ENCODE measurements at regions not wholly inside any gene's neighbourhood (a gene's known extent, or its start where the extent isn't known, plus 50 kb on each side); places are given as distances from the start of the nearest gene placed in this dataset.
A peak's percentile ranks its signal among the peaks of the same experiment; 100 is the strongest.

DNA sequence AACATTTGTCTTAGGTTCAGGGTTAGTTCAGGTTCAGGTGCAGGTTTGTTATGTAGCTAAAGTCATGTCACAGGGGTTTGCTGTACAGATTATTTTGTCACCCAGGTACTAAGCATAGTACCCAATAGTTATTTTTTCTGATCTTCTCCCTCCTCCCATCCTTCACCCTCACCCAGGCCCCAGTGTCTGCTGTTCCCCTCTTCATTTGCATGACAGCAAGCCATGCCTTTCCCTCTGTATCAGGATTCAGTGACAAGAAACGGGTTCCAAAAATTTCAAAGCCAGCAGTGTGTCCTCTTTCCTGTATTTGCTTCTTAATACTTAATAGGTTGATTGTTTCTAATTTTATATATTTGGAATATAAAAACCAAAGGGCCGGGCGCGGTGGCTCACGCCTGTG, 330.8 kb upstream of the SGCD start:
- DNase-seq, result no peak

DNA sequence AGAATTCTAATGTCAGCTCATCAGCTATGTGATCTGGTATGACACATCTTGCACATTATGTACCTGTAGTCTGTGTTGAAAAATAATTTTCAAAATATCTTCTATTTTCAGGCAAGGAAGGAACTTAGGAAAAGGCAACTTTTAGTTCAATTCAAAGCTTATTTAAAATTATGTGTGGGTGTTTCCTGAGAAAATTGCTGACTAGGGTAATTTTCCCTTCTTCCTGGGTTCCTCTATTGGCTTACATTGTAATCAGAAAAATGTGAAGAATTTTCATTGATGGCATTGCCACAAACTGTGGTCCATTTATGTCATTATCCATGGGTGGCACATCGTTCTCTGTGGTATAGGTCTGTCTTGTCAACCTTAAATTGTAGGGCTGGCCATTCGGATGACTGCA, 328.7 kb upstream of the SGCD start:
- no peak for DNase-seq

DNA sequence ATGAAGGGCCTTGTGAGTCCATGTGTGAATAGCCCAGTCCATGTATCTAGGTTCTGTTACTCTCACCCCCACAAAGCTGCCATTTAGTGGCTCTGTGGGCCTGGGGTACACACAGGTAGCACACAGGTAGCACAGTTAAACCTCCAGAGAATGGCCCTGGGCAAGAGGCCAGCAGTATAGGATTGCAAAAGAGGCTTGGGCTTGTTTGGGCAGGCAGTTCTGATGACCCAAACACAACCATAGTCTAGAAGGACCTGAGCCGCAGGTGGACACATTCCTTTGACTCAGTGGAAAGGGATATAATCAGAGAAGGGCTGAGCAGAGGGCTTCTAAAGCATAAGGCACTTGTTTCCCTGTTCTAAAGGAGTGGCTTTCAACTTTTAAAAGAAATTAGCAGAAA, 326.8 kb upstream of the SGCD start:
- DNase-seq, result no peak

DNA sequence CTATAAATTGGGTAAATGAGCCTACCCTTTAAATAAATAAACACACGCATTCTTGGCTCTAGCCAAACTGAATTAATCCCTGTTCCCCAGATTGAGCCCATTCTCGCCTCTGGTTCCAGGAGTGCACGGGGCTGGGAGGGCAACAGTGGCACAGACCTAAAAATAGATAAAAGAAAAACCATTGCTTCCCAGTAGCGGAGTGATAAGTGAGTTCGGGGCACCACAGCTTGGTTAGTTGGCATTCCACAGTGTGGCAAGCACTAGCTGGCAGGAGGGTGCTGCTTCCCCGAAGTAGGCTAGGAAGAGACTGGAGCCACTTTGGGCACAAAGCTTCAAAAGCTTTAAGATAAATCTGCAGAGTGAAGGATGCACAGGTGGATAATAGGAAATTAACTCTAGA, 322.2 kb upstream of the SGCD start:
- no peak for DNase-seq

DNA sequence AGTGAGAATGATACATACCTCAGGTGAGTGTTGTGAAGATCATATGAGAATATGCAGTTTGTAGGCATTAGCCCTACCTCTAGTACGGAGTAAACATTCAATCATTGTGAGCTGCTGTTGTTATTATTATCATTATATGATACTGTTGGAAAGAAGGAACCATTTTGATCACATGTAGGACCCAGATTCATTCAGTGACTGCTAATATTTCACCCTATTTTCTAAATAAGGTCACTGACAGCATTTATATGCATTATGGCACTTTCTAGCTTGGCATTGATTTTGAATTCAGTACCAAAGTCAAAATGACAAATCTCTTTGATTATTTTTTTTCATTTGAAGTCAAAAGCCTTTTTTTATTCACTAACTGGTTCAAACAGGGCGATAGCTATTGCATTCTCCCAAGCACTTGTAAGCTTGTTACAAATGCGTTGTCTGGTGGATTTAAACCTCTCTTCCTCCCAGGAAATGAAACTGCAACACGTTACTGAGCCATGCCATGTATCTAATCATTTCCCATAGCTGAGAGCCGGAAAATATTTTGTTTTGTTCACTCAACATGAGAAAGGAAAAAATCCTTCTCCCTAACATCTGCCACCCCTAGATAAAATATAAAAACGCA, 320.8 kb upstream of the SGCD start:
- DNase-seq, result no peak

DNA sequence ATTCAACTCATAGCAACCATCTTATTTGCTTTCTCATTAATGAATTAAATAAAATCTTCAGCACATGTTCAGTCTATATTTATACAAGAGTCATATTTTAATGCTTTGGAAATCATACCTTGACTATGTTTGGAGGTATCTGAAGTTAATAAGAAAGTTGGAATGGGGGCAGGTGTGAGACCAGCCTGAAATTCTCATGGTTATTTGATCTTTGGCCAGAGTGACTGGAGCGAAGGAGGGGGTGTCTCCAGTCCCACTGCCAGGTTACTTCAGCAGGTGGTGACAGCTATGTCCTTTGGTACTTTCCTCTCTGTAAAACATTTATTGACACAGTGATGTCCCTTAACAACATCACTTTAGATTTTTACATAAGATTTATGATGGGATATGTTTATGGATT, 318.1 kb upstream of the SGCD start:
- no peak for DNase-seq

DNA sequence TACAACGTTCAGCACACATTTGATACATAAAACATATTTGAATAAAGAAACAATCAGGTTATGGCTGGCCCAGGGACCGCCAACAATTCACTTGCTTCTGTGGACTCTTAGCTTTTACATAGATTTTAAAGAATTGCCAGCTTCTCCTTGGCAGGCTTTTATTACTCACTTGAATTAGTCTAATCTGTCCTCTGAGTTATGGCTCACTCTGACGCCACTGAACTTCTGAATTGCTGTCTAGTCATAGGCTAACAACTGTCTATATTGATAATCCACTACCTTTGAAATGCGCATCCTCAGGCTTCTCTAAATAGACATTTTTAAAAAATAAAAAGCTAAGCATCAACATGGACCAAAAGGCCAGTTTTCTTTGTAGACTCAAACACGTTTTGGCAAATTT, 317.4 kb upstream of the SGCD start:
- no peak for DNase-seq

DNA sequence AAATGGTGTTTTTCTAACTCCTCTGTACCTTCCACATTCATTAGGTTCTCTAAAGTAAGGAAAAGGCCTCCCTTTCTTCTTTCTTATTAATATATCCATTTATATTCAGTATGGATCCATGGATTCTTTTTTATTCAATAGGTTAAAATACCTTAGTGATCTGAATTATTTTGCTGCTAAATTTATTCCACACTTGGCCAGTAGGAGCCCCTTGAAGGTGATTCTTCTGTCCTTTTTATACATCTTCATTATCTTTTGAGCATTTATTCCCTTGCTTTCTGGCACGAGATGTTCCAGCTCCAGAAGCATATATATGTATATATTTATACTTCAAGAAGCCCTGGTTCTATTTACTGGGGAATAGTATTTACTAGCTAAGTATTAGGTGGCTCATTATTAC, 311.8 kb upstream of the SGCD start:
- DNase-seq, result no peak

DNA sequence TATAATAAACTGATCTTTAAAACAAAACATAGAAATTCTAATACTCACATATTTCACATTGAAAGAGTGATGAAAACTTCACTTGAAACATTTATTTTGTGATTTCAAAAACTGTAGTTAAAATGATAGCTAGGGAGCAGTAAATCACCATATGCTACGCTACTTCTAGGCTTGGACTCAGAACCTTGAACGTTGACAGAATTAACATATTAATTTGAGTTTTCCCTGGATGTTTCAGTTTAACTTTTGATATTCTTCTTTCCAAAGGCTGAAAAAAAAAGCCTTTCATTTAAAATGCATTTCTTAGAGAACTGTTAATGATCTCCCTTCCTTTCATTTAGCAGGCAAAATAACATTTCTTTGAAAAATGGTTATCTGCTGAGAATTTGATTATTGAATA, 307.8 kb upstream of the SGCD start:
- DNase-seq, result no peak

DNA sequence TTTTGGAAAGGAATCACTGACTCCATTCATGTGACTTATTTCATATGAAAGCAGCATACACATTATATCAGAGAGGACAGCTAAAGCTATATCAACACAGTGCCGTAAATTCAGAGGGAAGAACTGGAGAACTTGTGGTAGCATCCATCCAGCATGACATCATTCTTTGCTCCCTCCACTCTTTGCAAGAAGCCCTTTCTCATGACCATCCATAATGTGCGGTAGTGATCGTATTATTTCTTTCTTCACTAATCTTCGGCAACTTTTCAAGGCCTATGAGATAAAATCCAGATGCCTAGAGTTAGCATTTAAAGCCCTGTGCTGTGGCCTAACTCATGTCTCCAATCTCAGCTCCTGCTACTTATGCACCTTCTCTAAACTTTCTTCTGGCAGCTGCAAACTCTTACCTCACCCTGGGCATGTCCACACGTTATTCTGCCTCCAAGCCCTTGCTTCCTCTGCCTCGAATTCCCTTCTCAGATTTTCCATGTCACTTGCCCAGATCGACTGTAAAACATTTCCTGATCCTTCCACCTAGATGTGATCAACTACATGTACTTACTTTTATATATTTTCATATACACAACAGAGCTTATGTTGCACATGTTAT, 307.3 kb upstream of the SGCD start:
- DNase-seq, result no peak

DNA sequence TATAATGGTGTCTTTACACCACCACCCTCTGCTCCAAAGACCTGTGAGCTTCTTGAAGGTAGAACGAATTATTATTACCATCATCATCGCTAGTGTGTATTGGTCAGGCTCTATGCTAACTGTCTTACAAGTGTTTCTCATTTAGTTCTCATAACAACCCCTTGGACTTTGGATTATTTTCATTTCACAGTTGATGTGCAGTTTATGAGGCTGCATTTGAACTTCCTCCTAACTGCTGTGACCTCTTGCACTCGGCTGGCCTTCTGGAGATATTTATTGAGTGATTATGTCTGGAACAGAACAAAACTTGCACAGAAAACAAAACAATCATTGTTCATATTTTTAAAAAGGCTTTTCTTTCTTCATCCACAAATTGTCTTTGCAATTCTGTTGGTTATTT, 306.3 kb upstream of the SGCD start:
- no peak for DNase-seq

DNA sequence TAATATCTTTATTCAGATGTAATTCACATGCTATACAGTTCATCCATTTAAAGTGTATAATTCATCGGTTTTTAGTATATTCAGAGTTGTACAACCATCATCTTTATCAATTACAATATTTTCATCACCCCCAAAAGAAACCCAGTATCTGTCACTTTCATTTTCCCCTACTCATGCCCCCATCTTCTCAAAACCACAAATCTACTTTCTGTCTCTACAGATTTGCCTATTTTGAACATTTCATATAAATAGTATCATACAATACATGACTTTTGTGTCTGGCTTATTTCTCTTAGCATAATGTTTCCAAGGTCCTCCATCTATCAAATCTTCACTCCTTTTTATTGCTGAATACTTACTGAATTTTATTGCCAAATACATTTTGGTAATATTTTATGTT, 305.1 kb upstream of the SGCD start:
- no peak for DNase-seq

DNA sequence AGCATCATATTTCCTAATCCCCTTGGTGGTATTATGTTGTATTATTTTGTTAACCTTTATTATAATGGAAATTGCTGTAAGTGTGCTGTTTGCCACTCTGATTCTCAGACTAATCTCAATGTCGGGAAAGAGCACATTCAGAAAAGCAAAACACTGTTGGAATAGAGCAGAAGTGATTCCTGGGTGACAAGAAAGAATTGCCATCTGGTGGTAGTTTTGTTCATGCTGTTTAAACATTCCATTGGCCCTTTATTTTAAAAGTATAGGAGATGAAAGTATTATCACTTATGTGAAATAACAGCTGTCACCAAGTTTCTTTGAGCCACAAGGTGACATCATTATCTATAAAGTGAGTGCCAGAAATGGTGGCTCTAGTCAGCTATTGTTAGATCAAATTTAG, 301.3 kb upstream of the SGCD start:
- DNase-seq, result no peak

DNA sequence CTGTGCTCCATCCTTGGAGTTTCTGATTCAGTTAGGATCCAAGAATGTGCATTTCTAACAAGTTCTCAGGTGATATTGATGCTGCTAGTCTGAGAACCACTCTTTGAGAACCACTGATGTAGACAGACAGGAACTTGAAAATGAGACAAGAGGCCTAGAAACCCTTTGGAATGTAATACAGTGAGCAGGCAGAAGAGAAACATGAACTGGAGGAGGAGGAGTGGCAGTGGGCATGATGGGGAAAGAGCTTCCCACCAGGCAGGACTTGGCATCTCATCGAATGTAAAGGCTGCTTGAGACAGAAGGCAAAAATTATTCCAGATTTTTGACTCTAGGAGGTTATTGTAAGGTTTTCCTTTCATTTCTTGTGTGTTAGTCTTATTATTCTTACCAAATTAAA, 295.8 kb upstream of the SGCD start:
- no peak for DNase-seq

DNA sequence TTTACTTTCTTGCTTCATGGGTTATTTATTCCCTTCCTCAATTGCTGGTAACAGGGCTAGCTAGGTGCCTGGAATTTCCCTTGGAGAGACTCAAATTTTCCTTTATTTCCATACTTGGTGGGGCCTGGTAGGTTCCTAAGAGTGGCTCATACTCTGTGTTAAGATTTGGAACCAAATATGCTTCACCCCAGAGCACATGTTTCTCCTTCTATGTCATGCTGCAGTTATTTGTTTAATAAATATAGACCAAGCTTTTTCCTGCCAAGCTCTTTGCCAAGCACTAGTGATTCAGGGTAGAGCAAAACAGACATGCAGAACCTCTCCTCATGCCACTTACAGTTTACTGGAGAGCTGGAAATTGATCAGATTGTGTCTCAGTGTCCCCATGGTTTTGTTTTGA, 290.3 kb upstream of the SGCD start:
- no peak for DNase-seq

DNA sequence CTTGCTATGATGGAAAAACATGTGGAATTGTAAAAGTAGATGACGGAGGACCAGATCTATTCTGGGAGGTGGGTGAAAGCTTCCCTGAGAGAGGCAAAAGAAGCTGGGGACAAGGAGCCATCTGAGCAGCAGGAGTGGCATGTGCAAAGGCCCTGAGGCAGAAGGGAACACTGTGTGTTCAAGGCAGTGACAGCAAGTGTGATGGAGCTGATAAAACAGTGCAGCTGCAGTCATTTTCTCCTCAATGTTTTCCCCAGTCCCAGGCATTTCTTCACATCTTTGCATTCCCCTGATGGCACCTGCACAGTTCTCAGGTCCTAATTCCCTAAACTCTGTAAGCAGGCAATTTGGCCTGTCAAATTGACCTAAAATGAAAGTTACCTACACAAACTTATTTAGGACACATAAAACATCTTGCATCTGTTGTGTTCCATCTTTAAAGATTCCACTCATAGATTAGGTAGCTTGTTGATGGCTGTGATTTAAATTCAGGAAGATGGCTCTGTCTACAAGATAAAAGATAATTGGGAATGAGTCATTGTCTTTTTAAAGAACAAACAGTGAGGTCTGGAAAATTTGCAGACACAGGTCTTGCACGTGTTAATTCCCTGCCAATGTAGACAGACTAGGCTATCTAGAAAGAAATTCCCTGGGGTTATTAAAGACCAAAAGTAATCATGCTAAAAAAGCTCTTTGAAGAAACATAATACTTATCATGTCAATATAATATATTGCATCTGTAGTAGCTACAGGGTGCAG, 289.6 kb upstream of the SGCD start:
- DNase-seq, result no peak

DNA sequence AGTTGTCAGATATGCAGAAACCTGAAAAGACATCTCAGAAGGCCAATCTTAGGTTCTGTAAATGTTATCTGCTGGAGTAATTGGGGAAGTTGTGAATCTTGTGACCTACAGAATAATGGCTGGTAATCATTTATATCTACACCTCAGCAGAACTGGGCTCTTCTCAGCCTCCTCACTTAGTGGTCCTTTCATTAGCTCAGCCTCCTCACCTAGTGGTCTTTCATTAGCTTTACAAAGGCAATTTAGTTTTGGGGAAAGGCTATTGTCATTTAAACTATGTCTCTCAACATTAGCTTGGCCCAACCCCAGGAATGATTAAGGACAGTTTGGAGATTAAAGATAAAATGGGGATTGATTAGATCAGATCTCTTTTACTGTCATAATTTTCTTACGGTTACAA, 284.2 kb upstream of the SGCD start:
- DNase-seq, result no peak

DNA sequence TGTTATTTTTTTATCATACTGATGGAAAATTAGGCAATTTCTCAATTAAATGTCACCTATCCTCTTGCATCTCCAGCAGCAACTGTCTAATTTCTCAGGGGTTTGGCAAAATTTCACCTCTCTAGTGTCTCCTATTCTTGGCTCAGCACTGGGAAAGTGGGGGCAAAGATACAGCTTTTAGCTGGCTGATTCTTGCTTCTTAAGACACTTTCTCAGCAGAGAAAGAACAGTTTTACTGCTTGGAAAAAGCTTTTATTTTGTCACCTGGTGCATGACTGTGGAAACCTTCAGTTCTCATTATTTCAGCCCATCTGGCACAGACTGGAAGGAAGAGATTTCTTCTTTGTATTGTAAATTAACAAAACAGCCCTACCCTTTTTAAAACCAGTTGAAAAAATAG, 283.6 kb upstream of the SGCD start:
- DNase-seq, result no peak

DNA sequence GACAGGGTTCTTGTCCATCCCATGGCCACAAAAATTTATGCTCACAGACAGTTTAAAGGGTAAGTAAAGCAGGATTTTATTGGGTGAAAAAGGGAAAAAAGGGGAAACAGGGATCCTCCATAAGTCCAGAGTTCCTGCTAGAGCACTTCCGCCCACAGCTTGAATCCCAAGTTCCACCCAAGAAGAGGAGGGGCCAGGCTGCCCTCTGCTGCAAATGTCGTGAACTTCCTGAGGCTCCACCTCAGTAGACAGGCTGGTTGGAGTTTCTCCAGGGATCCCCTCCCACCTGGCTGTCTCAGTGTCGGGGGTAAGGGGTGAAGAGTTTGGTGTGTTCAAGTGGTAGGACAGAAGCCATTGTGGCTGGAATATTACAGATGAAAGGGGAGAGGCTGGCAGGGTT, 275.0 kb upstream of the SGCD start:
- DNase-seq, result peak; percentile 41

DNA sequence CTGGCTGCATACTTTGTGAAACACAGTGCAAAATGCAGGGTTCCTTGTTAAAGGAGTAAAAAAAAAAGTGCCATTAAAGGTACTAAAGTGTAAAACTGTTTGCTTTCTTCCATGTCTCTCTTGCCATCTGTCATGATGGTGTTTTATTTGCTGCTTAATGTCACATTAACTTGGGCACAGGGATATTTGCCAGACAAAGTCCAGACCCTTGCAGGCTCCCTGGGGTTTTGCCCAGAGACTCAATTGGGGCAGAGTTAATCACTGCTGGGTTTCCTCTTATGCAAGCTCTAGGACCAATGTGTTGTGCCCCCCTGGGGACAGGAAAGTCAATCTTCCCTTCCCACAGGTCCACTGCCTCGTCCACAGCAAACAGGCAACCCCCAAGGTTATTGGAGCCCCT, 274.3 kb upstream of the SGCD start:
- no peak for DNase-seq

DNA sequence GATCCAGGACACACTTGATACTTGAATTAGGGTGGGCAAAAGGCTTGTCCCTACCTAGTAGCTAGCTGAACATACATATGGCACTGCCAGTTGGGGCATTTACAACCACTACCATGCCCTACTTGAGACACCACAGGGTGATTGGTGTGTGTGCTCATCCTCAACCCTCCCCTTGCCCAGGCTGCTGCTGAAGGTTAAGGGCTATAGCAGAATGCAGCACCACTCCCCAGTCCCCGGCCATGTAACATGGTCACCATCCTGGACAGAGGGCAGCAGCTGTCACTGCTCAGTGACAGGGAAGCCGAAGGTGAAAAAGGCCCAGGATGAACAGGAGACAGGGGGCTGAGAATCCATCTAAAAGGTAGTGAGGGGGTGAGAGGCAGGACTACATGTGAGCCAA, 273.9 kb upstream of the SGCD start:
- DNase-seq, result no peak

DNA sequence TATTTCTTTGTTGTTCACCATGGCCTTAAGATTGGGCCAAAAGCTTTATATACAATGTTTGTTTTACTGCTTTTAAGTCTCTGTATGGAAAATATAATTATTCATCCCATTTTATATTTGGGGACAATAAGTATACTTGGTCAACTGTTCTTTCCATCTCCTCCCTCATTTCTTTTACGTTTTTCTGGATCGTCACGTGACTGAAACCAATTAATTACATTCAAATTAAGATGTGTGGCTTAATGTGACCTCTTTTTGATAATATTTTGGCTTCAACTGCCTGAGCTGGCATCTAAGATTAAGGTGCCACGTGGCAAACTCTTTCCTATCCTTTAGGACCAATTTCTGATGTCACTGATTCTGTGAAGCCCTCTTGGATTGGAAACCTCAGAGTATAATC, 250.1 kb upstream of the SGCD start:
- DNase-seq, result no peak

DNA sequence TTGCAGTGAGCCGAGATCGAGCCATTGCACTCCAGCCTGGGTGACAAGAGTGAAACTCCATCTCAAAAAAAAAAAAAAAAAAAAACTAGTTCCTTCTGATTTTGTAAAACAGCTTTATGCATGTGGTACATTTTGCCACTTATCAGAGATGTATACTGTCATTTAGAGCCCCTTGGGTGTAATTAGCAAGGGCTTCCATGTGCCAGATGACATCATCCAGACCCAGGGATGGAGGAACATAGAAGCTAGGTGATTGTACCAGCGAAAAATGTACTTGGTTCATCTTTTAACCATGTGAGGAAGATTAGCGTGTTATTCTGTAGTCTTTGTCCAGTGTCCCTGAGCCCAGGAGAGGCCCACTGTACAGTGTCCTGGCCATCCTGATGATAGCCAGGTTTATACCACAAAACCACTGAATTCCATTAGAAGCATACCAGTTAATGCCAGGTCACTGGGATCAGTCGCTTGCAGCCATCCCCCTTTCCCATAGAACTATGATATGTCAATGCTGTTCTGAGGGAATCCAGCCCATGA, 239.3 kb upstream of the SGCD start:
- DNase-seq, result no peak
